ENCODE measurements at regions not wholly inside any gene's neighbourhood (a gene's known extent, or its start where the extent isn't known, plus 50 kb on each side); places are given as distances from the start of the nearest gene placed in this dataset.

DNA sequence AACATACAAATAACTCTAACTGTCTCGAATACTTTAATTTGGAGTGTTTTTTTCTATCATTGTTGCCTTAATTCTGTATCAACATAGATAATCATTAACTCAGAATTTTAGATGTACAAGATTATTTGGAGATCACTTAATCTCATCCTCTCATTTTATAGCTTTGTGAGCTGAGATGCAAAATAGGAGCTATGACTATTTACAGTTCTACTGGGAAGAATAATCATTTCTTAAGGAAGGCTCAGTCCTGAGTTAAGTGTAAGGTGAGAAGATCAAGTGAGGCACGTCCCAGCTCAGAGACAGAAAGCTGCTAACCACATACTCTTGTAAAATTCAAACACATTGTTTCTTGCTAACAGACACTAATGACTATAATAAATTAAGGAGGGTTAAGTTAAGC is 66.2 kb downstream of the CCDC54 start:
- no peaks in the 10 kb centered on the region for H4K20me1 ChIP-seq (ENCODE audit: insufficient read depth, low read length)
- H3K27ac ChIP-seq (ENCODE audit: low read depth in 1 of 2, low read length in 2 of 2), result no peak overlapping the region
- intact Hi-C loops (cut with micrococcal nuclease), result no loop called here
- H3K79me2 ChIP-seq (ENCODE audit: insufficient read depth, low read length), result no peaks in the 10 kb centered on the region
- H3K27me3 Mint-ChIP-seq (ENCODE audit: low read depth in 3 of 3), result no peaks in the 10 kb centered on the region
- no peaks in the 10 kb centered on the region for H3K36me3 ChIP-seq (replicated peaks in 1 of 2; ENCODE audit: control insufficient read depth in 1 of 2, insufficient read depth in 2 of 2, low read length in 2 of 2)
- no peak overlapping the region for H3K4me3 Mint-ChIP-seq
- H3K9me3 Mint-ChIP-seq, result peaks cover 0 to 2% (median 0%) of the 10 kb centered on the region in 7 donors
- no peak overlapping the region for H3K4me2 ChIP-seq (replicated peaks; ENCODE audit: extremely low read depth, low read length, poor library complexity, severe bottlenecking)
- no peak overlapping the region for H3K9ac ChIP-seq (ENCODE audit: insufficient read depth, low read length, poor library complexity, severe bottlenecking)
- H3K9me3 ChIP-seq (replicated peaks in 1 of 2; ENCODE audit: control insufficient read depth in 1 of 2, insufficient read depth in 1 of 2, low read length in 2 of 2), result peaks cover 0 to 3% of the 10 kb centered on the region in 2 donors
- H3K4me1 ChIP-seq (ENCODE audit: control insufficient read depth in 1 of 2, insufficient read depth in 2 of 2, low read length in 2 of 2), result no peaks in the 10 kb centered on the region
- WGBS (ENCODE audit: insufficient coverage), result no CpG with 5 or more reads among the region's 2 CpGs
- H3K4me1 Mint-ChIP-seq, result no peaks in the 10 kb centered on the region
- H3K36me3 Mint-ChIP-seq, result no peaks in the 10 kb centered on the region
- H2AFZ ChIP-seq (ENCODE audit: insufficient read depth, low read depth, low read length, poor library complexity, severe bottlenecking), result no peak overlapping the region
- DNase-seq, result no peak
- TF ChIP-seq CTCF (IDR thresholded peaks at IDR 0.05), result no peak
- no peak overlapping the region for H3K27ac Mint-ChIP-seq
- no peaks in the 10 kb centered on the region for H3K27me3 ChIP-seq (ENCODE audit: control insufficient read depth in 2 of 2, insufficient read depth in 2 of 2, low read length in 2 of 2)
- no peak overlapping the region for H3K4me3 ChIP-seq (replicated peaks in 1 of 3; ENCODE audit: low read depth in 2 of 3, low read length in 3 of 3)

DNA sequence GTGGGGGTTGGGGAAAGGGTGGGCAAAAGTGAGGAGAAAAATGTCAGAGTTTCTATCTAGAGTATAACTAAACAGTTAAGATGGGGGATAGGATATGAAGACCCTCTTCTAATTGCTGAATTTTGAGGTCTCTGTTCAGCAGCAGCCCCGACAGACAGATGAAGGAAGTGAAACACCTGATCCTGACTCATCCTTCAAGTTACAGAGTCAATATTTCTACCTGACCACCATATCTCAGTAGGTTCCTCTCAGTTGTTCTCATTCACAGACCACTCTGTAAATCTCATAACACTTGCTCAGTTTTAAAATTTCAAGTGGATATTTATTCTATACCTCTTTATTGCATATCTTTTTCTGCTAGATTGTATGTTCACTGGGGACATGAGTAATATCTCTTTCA is 69.5 kb downstream of the CCDC54 start:
- H4K20me1 ChIP-seq (ENCODE audit: insufficient read depth, low read length), result no peaks in the 10 kb centered on the region
- no peak overlapping the region for H2AFZ ChIP-seq (ENCODE audit: insufficient read depth, low read depth, low read length, poor library complexity, severe bottlenecking)
- H3K79me2 ChIP-seq (ENCODE audit: insufficient read depth, low read length), result no peaks in the 10 kb centered on the region
- Mint-ChIP-seq H3K27me3 (ENCODE audit: low read depth in 3 of 3) (no peaks in the 10 kb centered on the region), H3K9me3 (peaks cover 0 to 4% (median 0%) of the 10 kb centered on the region in 7 donors), H3K27ac (no peak overlapping the region), H3K4me3 (no peak overlapping the region), H3K4me1 (no peaks in the 10 kb centered on the region), H3K36me3 (no peaks in the 10 kb centered on the region)
- H3K4me2 ChIP-seq (replicated peaks; ENCODE audit: extremely low read depth, low read length, poor library complexity, severe bottlenecking), result no peak overlapping the region
- no peak for DNase-seq
- H3K27ac ChIP-seq (ENCODE audit: low read depth in 1 of 2, low read length in 2 of 2), result no peak overlapping the region
- H3K9ac ChIP-seq (ENCODE audit: insufficient read depth, low read length, poor library complexity, severe bottlenecking), result no peak overlapping the region
- H3K27me3 ChIP-seq (ENCODE audit: control insufficient read depth in 2 of 2, insufficient read depth in 2 of 2, low read length in 2 of 2), result no peaks in the 10 kb centered on the region
- H3K36me3 ChIP-seq (replicated peaks in 1 of 2; ENCODE audit: control insufficient read depth in 1 of 2, insufficient read depth in 2 of 2, low read length in 2 of 2), result no peaks in the 10 kb centered on the region
- 17% methylated on average over 1 of the region's 1 CpG for WGBS (ENCODE audit: insufficient coverage)
- intact Hi-C loops (cut with micrococcal nuclease), result no loop called here
- H3K4me3 ChIP-seq (replicated peaks in 1 of 3; ENCODE audit: low read depth in 2 of 3, low read length in 3 of 3), result no peak overlapping the region
- H3K4me1 ChIP-seq (ENCODE audit: control insufficient read depth in 1 of 2, insufficient read depth in 2 of 2, low read length in 2 of 2), result no peaks in the 10 kb centered on the region
- H3K9me3 ChIP-seq (replicated peaks in 1 of 2; ENCODE audit: control insufficient read depth in 1 of 2, insufficient read depth in 1 of 2, low read length in 2 of 2), result no peaks in the 10 kb centered on the region
- no peak for TF ChIP-seq CTCF (IDR thresholded peaks at IDR 0.05)
